Spleen (tissue), 11 donors: ENCODE measurements at regions not wholly inside any gene's neighbourhood (a gene's known extent, or its start where the extent isn't known, plus 50 kb on each side); places are given as distances from the start of the nearest gene placed in this dataset.

Source experiments
- DNase-seq: peaks from one replicate; pipeline ENCODE4 v3.0.0-alpha.2; 2020
- H3K27ac ChIP-seq, 8 donors: fragments of 200-600 bp; sonication (generic) in 7 of 8; 1 replicate in 4 of 8; 2 replicates in 4 of 8; pipeline versions ENCODE4 v1.5.0 to v1.8.0; 2016 to 2021; ENCODE audit warnings: inconsistent platforms in 4 of 8, mild to moderate bottlenecking in 4 of 8, moderate library complexity in 1 of 8
- H3K27me3 ChIP-seq, 7 donors: fragments of 200-600 bp; sonication (generic) in 6 of 7; replicated peaks in 1 of 7; 1 replicate in 4 of 7; 2 replicates in 3 of 7; pipeline versions ENCODE4 v1.5.0 to v1.8.0; 2016 to 2021; ENCODE audit warnings: inconsistent platforms in 3 of 7, mild to moderate bottlenecking in 1 of 7
- H3K36me3 ChIP-seq, 6 donors: fragments of 200-600 bp; sonication (generic) in 5 of 6; 1 replicate in 4 of 6; 2 replicates in 2 of 6; pipeline versions ENCODE4 v1.5.0 to v1.8.0; 2016 to 2021; ENCODE audit warnings: inconsistent platforms in 2 of 6
- H3K4me1 ChIP-seq, 6 donors: fragments of 200-600 bp; sonication (generic) in 5 of 6; 1 replicate in 3 of 6; 2 replicates in 3 of 6; pipeline versions ENCODE4 v1.5.0 to v1.8.0; 2016 to 2021; ENCODE audit warnings: inconsistent platforms in 3 of 6
- H3K4me3 ChIP-seq, 8 donors: fragments of 200-600 bp; sonication (generic) in 7 of 8; 1 replicate in 4 of 8; 2 replicates in 4 of 8; pipeline versions ENCODE4 v1.5.0 to v1.8.0; 2016 to 2021; ENCODE audit warnings: inconsistent platforms in 4 of 8, mild to moderate bottlenecking in 4 of 8, moderate library complexity in 2 of 8
- H3K9me3 ChIP-seq, 8 donors: fragments of 200-600 bp; sonication (generic) in 7 of 8; 1 replicate in 4 of 8; 2 replicates in 4 of 8; pipeline versions ENCODE4 v1.5.0 to v1.8.0; 2016 to 2021; ENCODE audit warnings: inconsistent platforms in 4 of 8
- CTCF ChIP-seq, 11 experiments: fragments of 200-600 bp in 7 of 11; fragments of 450-650 bp in 4 of 11; sonication (generic) in 4 of 11; IDR thresholded peaks in 8 of 11; conservative IDR thresholded peaks in 3 of 11; 1 replicate in 7 of 11; 2 replicates in 4 of 11; pipeline versions ENCODE4 v1.4.0 to v1.8.0; 2016 to 2021; ENCODE audit warnings: antibody characterized with exemption in 11 of 11, inconsistent platforms in 4 of 11, mild to moderate bottlenecking in 1 of 11
- POLR2A ChIP-seq, 3 donors: fragments of 450-650 bp; IDR thresholded peaks; one replicate each; pipeline ENCODE4 v1.5.1; 2017; ENCODE audit warnings: antibody characterized with exemption in 3 of 3, mild to moderate bottlenecking in 1 of 3
- POLR2AphosphoS5 ChIP-seq, 3 donors: sonication (generic); formaldehyde crosslinking; IDR thresholded peaks; one replicate each; pipeline ENCODE4 v1.5.1; 2017; ENCODE audit warnings: antibody characterized with exemption in 3 of 3
- WGBS, 5 donors: extraction: QIAGEN DNeasy Blood & Tissue Kit in 3 of 5; methylation state at CpG; one replicate each; pipeline versions ENCODE4 v1.1.5 to v1.1.7; 2013 to 2018; 5-methylcytosine and 5-hydroxymethylcytosine counted together
- intact Hi-C: fragments of 100-400 bp; cut with DNase I; formaldehyde crosslinking; loops from one replicate; pipeline ENCODE4 v1.15.0; 2023; ENCODE audit warnings: low total_unique reads
- donor health status: healthy with polysubstance abuse.
- donor health status: DM: no; HTN: no; CAD: no; lungs with moderate emphysema.
- donor health status: DM: no; HTN: no; CAD: no.
- donor health status: Bipolar disorder and iron deficiency.
- donor health status: healthy.
- donor health status: DM: no; HTN: no; CAD: no.
- donor health status: DM: yes; HTN: yes; CAD: no.

GRCh38 chr9:108694170-108694569, 161.6 kb downstream of the ACTL7B start:
- 80 to 89% (median 82%) methylated on average over 5 of the region's 5 CpGs for WGBS, 5 donors
- no peak for DNase-seq
- Histone ChIP-seq H3K9me3 (peaks cover 0 to 31% (median 10%) of the 10 kb centered on the region in 8 donors), H3K4me1 (no peaks in the 10 kb centered on the region), H3K4me3 (no peak overlapping the region), H3K27ac (no peak overlapping the region), H3K27me3 (no peaks in the 10 kb centered on the region), H3K36me3 (no peaks in the 10 kb centered on the region)
- intact Hi-C loops: no loop called here
- TF ChIP-seq CTCF (IDR thresholded peaks at IDR 0.05 in 8 of 11, conservative IDR thresholded peaks at IDR 0.05 in 3 of 11): no peak
- no peak for TF ChIP-seq POLR2AphosphoS5 (IDR thresholded peaks at IDR 0.05)
- no peak for TF ChIP-seq POLR2A (IDR thresholded peaks at IDR 0.05)

DNA sequence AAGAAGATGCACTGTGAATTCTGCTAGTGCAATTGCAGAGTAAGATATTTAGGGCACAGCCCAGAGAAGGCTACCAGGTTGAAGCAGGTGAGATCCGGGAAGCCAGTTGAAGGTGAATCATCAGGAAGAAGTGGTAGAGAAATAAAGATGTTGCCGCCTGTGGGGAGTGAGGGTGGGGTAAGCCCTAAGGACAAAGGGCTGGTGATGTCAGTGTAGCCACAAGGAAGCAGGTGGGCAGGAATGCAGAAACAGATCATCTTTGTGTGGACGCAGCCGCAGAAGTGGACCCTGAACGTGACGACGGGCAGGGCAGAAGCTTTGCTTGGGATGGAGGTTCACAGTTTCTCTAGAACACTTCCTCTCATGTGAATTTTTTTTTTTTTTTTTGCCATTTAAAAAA, 164.2 kb downstream of the ACTL7B start:
- no peak overlapping the region for H3K27ac ChIP-seq
- no peaks in the 10 kb centered on the region for H3K27me3 ChIP-seq
- H3K4me3 ChIP-seq: no peak overlapping the region
- TF ChIP-seq POLR2AphosphoS5 (IDR thresholded peaks at IDR 0.05): no peak
- TF ChIP-seq POLR2A (IDR thresholded peaks at IDR 0.05): no peak
- no peak for TF ChIP-seq CTCF (IDR thresholded peaks at IDR 0.05 in 8 of 11, conservative IDR thresholded peaks at IDR 0.05 in 3 of 11)
- intact Hi-C loops: no loop called here
- no peaks in the 10 kb centered on the region for H3K4me1 ChIP-seq
- no peak for DNase-seq
- no peaks in the 10 kb centered on the region for H3K36me3 ChIP-seq
- WGBS, 5 donors: 91 to 94% (median 93%) methylated on average over 7 of the region's 7 CpGs
- peaks cover 0 to 48% (median 21%) of the 10 kb centered on the region in 8 donors for H3K9me3 ChIP-seq

DNA sequence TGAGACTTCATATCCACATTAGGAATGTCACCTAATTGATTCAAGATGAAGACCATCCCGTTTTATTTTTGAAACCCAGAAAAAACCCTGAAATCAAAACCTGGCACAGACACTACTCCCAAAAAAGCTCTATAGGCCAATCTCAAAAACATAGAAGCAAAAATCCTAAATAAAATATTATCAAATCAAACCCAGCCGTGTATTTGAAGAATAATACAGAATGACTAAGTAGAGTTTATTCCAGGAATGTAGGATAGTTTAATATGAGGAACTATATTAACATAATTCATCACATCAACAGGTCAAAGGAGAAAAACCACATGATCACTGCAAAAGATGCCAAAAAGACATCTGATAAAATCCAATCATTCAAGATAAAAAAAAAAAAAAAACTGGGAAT, 167.1 kb downstream of the ACTL7B start:
- Histone ChIP-seq H3K4me3 (no peak overlapping the region), H3K9me3 (peaks cover 0 to 35% (median 19%) of the 10 kb centered on the region in 8 donors), H3K4me1 (no peaks in the 10 kb centered on the region), H3K27me3 (no peaks in the 10 kb centered on the region), H3K27ac (no peak overlapping the region), H3K36me3 (no peaks in the 10 kb centered on the region)
- WGBS, 5 donors: 67 to 88% (median 76%) methylated on average over 2 of the region's 2 CpGs
- TF ChIP-seq POLR2AphosphoS5 (IDR thresholded peaks at IDR 0.05): no peak
- TF ChIP-seq POLR2A (IDR thresholded peaks at IDR 0.05): no peak
- no peak for TF ChIP-seq CTCF (IDR thresholded peaks at IDR 0.05 in 8 of 11, conservative IDR thresholded peaks at IDR 0.05 in 3 of 11)
- no peak for DNase-seq
- intact Hi-C loops: no loop called here

- Histone ChIP-seq H3K4me1 (no peaks in the 10 kb centered on the region), H3K27ac (no peak overlapping the region), H3K27me3 (no peaks in the 10 kb centered on the region), H3K9me3 (peaks cover 0 to 35% (median 19%) of the 10 kb centered on the region in 8 donors), H3K36me3 (no peaks in the 10 kb centered on the region), H3K4me3 (no peak overlapping the region)
- intact Hi-C loops: no loop called here
- DNase-seq: no peak
- 72 to 90% (median 83%) methylated on average over 3 of the region's 3 CpGs for WGBS, 5 donors
- TF ChIP-seq POLR2AphosphoS5 (IDR thresholded peaks at IDR 0.05): no peak
- TF ChIP-seq POLR2A (IDR thresholded peaks at IDR 0.05): no peak
- TF ChIP-seq CTCF (IDR thresholded peaks at IDR 0.05 in 8 of 11, conservative IDR thresholded peaks at IDR 0.05 in 3 of 11): no peak
Measured at GRCh38 chr9:108688051-108688450, 167.7 kb downstream of the ACTL7B start.
